HT-29 (cell line): ENCODE measurements at regions not wholly inside any gene's neighbourhood (a gene's known extent, or its start where the extent isn't known, plus 50 kb on each side); places are given as distances from the start of the nearest gene placed in this dataset.
"Not testable (repeated sequence)": the region's sequence is repeated elsewhere in the genome, so short reads cannot be mapped to it uniquely, and the experiment has no call there.

Source experiments
- DNase-seq: peaks from one replicate; pipeline ENCODE4 v3.0.0-alpha.2; 2015; ENCODE audit warnings: low spot score

GRCh38 chr13:90710164-90710759 is 637.2 kb upstream of the MIR17HG start:
- DNase-seq, result no peak

DNA sequence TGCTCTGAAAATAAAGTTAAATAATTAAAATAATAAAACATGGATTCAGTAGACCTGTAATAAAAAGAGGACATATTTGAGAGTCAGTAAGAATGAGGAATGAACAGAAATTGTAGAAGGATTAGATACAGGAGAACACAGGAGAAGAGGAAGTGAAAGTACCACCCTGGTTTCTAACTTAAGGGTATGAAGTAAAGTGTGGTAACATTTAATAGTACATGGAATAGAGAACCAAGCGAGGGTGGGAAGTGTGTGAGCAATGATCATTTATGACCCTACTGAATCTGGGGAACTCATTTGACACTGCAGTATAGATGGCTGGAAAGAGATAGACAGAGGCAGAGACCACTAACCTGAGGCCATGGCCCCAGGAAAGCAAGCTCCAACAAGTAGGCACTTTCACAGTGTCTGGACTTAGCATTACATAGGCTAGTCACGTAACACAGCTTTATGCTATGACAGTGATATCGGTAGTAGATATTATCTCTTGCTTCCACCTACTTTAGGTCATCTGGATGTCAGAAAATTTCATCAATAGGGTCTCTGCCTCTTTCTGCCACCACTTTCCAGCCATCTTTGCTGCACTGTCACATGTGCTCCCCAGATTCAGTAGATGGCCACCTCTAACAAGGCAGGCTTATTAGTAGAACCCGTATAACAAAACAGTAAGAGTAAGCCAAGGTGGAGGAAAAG is 633.9 kb upstream of the MIR17HG start:
- no peak for DNase-seq

- no peak for DNase-seq
Measured at GRCh38 chr13:90715485-90715884, 632.0 kb upstream of the MIR17HG start.

DNA sequence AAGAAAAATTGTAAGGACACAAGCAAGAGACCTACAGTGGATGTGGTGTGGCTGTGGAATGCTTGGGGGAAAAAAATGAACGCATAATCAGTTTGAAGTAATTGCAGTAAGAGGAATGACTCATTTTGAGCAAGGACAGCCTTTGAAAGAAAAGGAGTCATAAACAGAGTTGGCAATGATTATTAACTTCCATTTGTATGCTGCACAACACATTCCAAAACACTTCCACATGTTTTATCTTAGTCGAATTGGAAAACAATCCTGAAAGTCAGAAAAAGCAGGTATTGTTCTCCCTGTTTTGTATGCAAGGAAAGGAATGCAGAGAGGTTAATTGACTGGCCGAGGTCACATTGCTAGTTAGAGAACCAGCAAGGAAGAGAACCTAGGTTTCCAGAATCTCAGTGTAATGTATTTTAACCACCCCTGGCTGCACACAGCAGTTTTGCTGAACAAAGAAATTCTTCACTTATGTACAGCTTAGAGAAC is 630.0 kb upstream of the MIR17HG start:
- no peak for DNase-seq

GRCh38 chr13:90719461-90719860 is 628.0 kb upstream of the MIR17HG start:
- DNase-seq, result no peak

GRCh38 chr13:90721937-90722336 is 625.5 kb upstream of the MIR17HG start:
- DNase-seq, result no peak

DNA sequence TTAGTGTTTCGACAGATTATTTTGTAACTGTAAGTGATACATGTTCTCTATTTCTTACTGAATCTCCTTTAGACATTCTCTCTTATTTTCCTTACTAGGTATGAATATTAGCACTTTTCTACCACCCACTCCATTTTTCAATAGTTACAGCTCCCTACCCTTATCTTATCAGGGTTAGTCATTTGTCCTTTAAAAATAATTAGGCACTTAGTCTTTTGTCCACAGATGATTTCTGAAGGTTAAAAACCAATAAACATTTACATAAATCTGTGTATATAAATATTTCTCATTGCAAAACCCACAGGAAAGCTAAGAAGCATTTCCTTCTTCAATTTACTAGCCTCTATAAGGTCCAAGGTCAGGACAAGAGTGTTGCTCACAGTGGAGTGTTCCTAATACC is 624.1 kb upstream of the MIR17HG start:
- no peak for DNase-seq

DNA sequence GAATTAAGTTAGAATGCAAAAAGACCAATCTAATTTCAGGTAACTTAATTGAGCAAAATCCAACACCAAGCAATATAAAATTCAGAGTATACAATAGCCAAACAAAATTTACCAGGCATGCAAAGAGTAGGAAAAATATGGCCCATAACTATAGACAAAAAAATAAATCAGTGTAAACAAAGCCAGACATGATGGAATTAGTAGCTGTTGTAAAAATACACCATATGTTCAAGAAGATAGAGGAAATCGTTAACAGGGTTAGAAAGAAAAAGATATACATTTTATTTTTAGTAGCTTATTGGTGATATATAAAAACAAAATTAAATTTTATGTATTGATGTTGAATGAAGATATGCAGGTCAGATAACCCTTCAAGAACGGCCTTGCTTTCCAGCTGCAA is 621.1 kb upstream of the MIR17HG start:
- no peak for DNase-seq

DNA sequence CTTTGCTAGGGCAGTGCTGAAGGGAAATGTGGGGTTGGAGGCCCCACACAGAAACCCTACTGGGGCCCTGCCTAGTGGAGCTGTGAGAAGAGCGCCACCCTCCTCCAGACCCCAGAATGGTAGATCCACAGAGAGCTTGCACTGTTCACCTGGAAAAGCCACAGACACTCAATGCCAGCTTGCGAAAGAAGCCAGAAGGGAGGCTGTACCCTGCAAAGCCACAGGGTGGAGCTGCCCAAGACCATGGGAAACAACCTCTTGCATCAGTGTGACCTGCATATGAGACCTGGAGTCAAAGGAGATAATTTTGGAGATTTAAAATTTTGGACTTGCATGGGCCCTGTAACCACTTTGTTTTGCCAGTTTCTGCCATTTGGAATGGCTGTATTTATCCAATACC is 615.4 kb upstream of the MIR17HG start:
- peak; percentile 27 for DNase-seq

DNA sequence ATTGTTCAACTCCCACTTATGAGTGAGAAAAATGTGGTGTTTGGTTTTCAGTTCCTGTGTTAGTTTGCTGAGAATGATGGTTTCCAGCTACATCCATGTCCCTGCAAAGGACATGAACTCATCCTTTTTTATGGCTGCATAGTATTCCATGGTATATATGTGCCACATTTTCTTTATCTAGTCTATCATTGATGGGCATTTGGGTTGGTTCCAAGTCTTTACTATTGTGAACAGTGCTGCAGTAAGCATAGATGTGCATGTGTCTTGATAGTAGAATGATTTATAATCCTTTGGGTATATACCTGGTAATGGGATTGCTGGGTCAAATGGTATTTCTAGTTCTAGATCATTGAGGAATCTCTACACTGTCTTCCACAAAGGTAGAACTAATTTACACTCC is 613.0 kb upstream of the MIR17HG start:
- DNase-seq, result not testable (repeated sequence)

DNA sequence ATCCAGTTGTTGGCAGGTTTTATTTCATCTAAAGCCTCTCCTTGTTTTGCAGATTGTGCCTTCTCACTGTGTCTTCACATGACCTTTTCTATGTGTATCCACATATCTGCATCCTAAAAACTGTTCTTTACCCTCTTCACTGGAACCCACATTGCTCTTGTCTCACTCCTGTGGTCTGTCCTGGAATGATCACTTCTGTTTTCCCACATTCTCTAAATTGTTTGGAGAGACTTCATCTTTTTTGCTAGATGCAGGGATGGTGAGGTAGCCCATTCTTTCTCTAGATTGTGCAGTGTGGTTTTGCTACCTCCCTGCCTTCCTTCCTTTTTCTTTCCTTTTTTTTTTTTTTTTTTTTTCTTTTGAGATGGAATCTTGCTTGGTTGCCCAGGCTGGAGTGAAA is 608.6 kb upstream of the MIR17HG start:
- DNase-seq, result no peak

GRCh38 chr13:90740099-90740498 is 607.4 kb upstream of the MIR17HG start:
- DNase-seq, result no peak

GRCh38 chr13:90742381-90742780 is 605.1 kb upstream of the MIR17HG start:
- no peak for DNase-seq

- no peak for DNase-seq
Measured at GRCh38 chr13:90746230-90746629, 601.3 kb upstream of the MIR17HG start.

GRCh38 chr13:90750021-90750420 is 597.5 kb upstream of the MIR17HG start:
- no peak for DNase-seq

DNA sequence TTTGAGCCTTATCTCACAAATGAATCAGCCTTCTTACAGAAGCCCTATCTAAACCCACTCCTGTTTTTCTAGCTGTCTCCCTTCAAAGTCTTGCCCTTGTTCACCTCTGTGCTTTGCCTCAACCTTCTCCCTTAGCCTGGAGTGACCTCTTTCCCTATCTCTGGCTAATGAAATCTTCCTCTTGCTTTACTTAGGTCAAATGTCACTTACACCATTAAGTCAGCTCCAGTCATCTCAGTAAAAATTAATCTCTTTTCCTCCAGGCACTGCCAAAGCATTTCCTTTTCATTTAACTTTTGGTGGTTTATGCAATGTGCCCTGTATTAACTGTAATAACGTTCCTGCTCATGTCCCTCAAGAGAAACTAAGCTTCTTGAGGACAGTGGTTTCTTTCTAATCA is 596.5 kb upstream of the MIR17HG start:
- DNase-seq, result no peak

DNA sequence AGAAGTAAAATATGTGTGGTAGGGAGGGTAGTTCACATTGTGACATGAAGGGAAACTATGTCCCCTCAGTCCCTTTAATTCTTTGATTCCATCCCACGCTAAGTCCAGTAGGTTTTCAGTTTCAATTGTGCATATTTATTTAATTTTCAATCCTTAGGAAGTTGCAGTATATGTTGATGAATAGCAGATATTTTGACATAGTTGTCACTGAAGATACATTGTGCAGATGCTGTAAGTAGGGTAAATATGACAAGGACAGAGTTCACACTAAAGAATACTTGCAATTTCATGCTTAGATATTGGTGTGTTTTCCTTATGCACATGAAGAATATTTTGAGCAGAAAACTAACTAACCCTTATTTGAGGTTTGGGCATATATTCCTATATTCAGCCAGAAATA is 595.4 kb upstream of the MIR17HG start:
- DNase-seq, result no peak

DNA sequence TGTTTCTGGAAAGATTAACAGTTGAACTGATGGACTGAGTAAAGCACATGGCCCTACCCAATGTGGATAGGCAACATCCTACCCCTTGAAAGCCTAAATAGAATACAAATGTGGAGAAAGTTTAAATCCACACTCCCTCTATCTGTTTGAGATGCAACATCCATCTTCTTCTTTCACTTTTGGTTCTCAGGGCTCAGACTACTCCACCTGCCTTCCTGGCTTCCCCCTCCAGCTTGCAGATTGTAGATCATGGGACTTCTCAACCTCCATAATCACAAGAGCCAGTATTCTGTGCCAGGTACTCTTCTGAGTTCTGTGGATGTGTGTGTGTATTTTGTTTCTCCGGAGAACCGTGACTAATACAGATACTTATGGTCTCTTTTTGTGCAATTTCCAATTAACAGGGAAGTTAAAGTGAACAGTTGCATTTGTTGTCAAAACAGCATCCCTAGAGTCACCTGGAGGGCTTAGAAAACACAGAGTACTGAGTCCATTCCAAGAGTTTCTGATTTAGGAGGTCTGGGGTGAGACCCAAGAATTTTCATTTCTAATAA is 590.3 kb upstream of the MIR17HG start:
- no peak for DNase-seq

DNA sequence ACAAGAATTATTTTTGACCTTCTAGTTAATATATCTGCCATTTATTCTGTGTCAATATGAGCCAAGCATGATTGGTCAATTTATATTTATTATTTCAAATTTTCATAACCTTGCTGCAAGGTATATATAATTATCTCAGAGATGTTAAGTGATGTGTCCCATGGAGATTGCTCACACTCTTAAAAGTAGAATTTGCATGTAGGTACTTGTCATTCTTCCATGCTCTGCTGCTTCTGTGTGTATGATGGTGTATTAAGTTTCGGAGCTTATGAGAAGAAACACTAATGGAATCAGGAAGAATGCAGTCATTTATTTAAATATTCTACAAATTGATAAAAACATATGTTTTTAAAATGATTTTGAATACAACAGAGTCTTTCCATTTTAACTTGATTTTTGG is 586.8 kb upstream of the MIR17HG start:
- no peak for DNase-seq

- no peak for DNase-seq
Measured at GRCh38 chr13:90763476-90764150, 583.9 kb upstream of the MIR17HG start.

- DNase-seq, result no peak
Measured at GRCh38 chr13:90766386-90766902, 581.0 kb upstream of the MIR17HG start.

- no peak for DNase-seq
Measured at GRCh38 chr13:90768116-90768515, 579.4 kb upstream of the MIR17HG start.
